CMK (cell line): ENCODE measurements at regions not wholly inside any gene's neighbourhood (a gene's known extent, or its start where the extent isn't known, plus 50 kb on each side); places are given as distances from the start of the nearest gene placed in this dataset.

Experiments used
- DNase-seq: peaks from one replicate; pipeline ENCODE4 v3.0.0-alpha.2; 2010; ENCODE audit warnings: low read depth

DNA sequence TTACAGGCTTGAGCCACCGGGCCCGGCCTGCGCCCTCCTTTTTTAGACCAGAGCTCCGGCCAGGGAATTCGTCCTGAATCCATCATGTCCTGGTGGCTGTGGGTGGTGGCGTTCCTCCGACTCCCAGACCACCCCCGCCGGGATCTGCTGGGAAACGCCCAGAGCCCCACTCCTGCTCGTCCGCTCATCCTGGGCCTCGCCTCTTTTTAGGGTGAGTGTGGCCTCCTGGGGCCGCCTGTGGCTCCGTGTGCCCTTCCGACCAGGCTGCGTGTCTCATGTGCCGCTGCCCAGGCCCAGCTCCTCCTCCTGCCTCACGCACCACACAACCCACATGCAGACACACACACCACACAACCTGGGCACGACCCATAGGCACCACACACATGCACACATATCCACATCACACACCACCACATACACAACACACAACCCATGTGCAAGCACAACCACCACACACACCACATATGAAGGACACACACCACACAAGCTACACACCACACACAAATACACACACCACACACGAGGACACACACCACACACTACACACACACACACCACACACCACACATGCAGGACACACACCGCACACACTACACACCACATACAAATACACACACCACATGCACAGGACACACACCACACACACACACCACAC, 946.2 kb downstream of the BRD1 start:
- DNase-seq = no peak

DNA sequence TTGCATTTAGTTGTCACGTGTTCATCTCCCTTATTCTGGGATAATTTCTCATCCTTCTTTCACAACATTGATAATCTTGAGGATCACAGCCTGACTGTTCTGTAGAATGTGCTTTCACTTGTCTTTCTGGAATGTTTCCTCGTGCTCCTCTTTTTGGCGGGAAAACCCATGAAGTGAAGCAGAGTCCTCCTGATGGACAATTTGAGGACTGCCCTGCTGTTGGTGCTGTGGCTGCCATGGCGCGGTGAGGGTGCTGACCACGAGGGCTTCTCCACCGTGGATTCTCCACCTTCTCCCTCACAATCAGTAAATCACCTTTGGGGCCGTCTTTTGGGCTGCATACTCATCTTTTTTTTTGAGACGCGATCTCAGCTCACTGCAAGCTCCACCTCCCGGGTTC, 946.9 kb downstream of the BRD1 start:
- no peak for DNase-seq

DNA sequence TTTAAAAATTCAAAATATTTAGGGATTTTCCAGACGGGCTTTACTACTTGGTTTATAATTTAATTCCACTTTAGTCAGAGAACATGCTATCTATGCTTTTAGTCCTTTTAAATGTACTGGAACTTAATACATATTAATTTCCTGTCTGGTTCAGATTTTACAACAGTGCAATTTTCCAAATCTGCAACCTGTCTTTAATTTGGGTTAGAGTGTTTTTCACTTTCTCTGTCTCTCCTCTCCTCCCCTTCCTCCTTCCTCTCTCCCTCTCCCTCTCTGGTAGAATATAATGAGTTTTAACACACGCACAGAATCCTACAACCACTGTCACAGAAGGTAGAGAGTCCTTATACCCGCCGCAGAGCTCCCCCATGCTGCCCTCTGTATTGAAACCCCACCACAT, 950.7 kb downstream of the BRD1 start:
- DNase-seq = no peak

DNA sequence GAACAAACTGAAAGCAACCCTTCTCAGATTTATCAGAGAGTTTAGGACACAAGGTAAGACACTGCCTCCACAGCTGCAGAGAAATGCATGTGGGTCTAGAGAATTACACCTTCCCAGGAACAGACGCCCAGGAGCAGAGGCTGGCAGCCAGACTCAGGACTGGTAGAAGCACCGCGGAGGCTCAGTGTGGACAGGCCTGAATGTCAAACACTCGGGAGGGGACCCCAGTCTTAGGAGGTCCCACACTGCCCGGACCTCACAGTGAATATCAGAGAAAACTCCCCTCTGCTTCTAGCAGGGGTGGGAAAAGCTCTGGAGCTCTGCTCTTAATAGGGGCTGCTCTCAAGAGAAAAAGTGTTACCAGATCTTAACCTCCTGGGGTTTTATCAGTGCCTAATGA, 952.7 kb downstream of the BRD1 start:
- no peak for DNase-seq

DNA sequence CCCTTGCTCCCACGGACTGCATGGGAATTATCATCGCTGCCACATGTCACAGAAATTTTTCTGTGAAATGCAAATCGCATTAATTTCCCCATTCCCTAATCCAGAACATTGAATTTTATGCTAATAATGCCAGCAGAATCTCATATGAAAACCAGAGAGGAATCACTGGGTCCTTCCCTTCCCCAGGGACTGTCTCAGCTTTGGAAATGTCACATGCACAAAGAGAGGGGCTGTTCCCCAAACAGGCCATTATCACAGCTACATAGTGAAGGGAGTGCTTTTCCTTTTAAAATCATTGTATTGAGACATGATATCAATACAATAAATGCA, 954.5 kb downstream of the BRD1 start:
- DNase-seq = no peak

DNA sequence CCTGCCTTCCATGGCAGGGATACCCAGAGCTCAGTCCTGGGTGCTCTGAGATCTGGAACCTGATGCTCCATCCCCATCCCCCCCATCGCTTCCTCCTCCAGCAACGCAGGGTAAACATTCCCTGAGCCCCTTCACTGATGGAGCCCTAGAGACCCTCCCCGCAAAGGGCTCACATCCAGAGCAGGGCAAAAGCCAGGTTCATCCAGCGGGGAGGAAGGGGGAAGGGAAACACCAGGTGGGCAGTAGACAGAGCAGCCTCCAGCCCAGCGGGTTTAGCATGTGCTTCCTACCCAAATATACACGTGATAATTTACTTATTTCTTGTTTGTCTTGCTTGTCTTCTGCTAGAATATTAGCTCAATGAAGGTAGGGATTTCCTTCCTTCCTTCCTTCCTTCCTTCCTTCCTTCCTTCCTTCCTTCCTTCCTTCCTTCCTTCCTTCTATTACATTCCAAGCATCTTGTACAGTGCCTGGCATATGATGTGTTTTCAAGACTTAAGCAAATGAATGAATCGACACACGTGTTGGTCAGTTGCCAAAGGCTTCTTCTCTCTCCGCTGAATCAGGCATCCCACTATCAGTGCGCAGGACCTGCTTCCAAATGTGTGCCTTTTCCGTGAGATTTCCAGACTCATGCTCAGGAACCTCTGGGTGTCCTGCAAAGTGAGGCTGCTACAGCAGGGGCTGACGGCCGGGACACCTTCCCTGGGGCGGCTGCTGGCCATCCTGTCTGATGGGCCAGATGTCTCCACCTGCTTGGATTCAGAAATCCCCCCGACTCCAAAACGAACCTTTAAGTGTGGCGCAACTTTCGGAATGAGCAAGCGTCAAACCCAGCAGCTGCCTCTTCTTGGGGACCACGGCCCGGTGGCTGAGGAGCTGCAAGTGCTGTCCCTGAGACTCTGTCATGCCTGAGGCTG, 955.1 kb downstream of the BRD1 start:
- no peak for DNase-seq

DNA sequence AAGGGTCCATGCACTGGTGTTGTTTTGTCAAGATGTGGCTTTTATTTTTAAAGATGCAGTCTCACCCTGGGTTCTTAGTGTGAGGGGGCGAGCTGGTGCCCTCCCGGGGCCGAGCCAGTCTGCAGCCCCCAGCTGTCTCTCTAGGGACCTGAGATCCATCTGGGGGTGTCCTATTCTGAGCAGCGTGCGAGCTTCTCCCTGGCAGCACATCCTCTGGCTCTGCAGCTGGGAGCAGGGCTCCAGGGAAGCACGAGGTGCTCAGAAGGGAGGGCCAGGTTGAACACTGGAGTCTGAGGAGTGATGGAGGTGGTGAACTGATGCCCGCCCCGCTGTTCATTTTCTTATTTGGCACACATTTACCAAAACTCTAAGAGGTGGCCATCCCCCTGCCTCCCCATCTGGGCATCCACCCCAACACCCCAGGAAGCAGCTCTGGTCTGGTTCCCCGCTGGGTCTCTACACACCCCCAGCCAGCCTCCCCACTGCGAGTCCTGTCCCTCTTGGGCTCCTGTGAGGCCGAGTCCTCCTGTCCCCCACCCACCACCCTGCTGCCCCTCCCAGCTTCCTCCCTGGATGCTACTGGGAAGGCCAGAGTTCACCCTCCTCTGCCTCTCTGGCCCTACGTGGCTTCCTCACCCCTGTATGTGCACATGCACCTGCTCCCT, 956.4 kb downstream of the BRD1 start:
- DNase-seq = no peak

DNA sequence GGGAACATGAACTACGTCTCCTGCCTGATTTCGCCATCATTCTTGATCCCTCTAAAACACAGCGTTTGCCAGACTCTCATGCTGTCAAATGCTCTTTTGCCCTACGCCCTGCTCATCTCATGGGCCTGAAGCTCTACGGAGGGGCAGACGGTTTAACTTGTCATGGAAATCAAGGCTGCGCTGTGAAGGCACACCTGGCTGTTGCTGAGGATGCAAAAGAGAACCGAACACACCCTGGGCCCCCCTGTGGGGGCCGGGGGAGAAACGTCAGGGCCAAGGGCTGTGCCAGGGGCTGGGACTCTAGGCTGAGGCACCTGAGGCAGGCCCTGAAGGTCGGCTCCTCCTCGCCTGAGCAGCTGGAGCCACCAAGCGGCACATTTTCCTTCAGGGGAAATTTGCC, 957.2 kb downstream of the BRD1 start:
- no peak for DNase-seq

DNA sequence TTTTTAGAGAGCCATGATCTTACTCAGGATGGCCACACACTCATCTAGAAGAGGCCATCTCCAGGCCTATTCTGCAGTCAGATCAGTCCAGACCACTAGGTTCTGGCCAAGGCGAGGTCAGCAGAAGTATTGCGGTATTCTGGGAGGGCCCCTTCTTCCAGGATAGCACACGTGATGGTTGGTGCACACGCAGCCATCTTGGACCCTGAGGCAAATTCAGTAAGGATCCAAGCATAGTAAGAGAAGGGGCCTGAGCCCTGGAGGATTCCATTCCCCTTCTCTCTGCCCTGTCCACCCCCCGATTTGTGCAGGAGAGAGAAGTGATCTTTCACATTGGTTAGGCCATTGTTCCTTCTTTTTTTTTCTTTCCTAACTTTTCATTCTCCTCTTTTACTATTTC, 957.9 kb downstream of the BRD1 start:
- no peak for DNase-seq

DNA sequence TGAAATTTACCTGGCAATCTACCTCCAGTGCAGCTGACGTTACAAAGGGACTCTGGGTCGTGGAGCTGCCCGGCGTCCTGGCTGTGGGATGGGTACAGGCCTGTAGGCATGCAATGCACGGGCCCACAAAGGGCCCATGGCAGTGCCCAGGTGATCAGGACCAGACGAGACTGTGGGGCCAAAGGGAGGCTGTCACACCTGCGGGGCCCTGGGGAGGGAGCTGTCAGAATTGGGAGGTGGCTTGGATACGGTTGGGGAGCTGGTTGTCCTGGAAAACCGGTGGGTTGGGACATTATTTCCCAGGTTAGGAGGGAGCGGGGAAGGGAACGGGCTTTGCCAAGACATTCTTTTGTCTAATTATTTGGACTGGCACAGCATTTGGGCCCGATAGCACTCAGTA, 958.5 kb downstream of the BRD1 start:
- no peak for DNase-seq

DNA sequence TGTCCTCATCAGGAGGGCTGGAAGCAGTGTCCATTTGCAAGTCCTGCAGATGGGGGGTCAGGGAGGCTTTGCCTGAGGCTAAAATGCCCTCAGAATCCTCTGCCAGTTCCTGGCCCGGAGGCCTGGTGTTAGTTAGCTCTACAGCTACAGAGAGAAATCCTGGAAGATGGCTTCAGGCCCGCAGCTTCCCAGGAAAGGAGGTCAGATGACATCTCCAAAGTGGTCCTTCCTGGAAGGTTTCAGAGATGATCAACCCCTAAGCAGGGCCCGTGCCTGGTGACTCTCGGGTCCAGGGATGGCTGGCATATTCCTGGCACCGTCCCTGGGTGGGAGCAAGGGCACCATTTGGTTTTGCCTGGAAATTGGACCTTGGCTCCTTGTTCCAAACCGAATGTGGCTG, 959.1 kb downstream of the BRD1 start:
- DNase-seq = no peak

DNA sequence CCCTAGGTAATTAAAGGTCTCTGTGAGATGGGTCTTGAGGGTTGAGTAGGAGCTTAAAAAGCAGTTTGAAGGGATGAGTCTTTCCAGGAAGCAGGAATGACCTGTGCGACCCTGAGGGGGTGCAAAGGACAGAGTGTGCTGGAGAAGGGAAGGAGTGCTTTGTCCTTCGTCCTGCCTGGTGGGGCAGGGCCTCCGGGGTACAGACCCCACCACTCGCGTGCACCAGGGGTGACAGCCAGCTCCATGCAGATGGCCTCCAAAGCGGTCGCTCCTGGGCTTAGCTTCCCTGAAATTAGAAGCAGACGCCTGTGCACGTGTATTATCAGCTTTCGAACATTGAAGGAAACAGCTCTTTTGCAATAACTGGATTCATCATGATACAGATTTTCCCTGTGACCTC, 959.8 kb downstream of the BRD1 start:
- DNase-seq = no peak

DNA sequence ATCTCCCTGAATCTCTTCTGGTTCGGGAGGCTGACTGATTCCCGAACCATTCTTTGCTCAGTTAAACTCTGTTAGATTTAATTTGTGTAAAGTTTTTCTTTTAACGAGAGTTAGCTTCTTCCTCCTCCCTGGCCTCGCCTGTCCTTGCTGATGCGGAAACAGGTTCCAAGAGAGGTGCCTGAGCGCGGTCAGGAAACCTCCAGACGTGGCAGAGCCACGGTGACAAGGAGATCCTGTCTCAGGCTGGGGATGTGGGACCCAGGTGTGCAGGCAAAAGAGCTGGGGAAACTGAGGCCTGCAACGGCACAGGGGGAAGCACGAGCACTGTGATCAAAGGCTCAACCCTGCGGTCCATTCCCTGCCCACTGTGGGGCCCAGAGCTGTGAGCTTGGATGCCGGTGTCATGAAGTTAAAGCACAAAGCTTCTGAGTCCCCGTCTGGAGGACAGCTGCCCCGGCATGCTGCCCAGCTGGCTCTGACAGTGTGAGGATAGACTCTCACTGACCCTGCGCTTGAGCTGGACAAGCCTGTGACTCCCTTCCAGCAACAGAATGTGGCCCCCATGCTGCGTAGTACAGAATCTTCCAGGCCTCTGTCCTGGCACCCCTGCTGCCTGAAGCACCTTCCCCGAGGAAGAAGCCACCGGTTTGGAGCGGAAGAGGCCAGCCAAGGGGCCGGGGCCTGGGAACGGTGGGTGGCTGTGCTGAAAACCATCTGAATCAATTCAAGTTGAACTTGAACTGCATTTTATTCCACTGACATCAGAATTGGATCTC, 960.6 kb downstream of the BRD1 start:
- DNase-seq = no peak

DNA sequence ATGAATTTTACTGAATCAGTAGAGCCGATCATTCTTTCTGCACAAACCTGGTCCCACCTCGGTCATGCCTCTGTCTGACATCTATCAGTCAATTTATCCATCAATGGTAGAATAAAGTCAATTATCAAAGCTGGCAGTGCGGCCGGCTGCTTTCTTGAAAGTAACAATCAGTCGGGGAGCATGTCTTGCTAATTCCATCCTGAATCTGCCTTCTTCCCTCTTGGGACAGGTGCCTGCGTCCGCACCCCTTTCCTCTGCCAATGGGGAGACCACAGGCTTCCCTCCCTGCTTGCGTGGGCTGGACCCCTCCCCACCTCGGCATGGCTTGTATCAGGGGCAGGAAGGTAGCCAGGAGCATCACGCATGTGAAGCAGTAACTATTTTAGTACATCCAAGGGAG, 962.9 kb downstream of the BRD1 start:
- DNase-seq = no peak

DNA sequence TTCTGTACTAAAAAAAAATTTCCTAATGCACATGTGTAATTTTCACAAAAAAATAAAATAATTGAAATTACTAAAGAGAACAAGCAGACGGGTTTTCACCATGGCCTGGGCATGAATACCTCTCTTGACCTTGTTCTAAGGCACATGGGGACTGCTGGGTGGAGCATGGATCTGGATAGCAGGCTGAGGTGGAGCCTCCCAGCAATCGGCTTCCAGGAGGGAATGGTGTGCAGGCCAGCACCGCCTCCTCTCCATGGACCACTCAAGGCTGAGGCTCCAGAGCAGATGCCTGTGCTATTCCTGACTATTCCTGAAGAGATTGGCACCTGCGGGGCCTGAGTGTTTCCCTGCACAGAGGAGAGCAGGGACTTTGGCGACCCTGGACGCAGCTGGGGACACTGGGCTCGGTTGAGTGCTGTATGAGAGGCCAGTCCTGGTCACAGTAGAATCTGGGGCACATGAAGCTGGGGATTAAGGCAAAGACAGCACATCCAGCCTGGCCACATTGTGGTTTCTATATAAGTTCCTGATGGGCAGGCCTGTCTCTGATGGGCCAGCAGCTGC, 963.6 kb downstream of the BRD1 start:
- no peak for DNase-seq

DNA sequence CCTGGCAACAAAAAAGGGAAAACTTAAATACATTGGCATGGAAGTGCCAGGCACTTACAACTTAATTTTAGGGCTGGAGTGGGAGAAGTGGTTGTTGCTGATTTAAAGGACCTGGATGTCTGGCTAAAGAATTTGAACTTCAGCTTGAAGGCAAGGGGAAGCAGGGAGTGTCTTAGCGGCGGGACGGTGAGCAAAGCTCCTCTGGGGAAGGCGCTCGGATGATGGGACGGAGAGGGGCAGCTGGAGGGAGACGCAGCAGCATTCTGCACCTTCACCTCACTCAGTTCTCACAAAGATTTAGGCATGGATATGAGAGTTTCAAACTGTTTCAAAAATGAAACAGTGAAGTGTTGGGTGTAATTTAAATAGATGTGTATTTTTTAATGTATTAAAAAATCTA, 967.1 kb downstream of the BRD1 start:
- DNase-seq = no peak

DNA sequence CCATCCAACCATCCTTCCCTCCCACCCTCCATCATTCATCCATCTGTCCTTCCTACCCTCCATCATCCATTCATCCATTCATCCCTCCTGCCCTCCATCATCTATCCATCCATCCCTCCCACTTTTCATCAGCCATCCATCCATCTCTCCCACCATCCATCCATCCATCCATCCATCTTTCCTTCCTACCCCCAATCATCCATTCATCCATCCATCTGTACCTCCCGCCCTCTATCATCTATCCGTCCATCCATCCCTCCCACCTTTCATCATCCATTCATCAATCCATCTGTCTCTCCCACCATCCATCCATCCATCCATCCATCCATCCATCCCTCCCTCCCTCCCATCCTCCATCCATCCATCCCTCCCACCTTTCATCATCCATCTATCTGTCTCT, 968.8 kb downstream of the BRD1 start:
- DNase-seq = no peak

DNA sequence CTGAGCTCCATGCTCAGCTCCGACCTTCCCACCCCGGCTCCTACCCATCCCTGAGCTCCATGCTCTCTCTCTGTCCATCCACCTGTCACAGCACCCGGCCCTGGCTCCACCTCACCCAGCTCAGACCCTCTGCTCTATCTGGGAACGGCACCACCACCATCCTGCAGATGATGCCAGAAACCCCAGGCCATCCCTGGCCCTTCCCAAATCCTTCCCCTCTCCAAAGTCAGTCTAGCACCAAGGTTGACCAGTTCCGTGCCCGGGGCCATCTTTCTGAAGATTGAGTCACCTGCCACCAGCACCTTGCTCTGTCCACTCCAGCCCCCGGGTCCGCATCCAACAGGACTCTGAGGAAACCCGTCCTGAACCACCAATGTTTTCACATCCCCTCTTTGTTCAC, 969.6 kb downstream of the BRD1 start:
- DNase-seq = no peak

DNA sequence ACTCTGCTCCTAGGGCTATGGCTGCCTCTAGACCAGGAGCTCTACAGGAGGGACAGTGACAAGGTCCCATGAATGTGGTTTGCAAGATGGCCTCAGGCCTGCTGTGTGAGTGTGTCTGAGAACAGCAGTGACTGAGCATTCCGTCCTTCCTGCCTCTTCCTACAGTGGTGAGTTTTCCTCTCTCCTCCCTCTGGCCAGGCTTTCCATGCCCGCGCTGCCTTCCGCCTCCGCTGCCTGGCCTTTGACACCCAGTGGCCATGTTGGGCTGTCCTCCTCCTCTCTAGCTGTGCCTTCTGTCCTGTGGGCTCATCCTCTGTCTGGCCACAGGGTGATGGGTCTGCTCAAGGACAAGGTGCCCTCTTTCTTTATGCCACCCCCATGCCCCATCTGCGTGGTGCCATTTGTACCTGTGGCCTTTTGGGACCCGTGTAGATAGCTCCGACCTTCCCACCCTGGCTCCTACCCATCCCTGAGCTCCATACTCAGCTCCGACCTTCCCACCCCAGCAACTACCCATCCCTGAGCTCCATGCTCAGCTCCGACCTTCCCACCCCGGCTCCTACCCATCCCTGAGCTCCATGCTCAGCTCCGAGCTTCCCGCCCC, 970.4 kb downstream of the BRD1 start:
- no peak for DNase-seq

DNA sequence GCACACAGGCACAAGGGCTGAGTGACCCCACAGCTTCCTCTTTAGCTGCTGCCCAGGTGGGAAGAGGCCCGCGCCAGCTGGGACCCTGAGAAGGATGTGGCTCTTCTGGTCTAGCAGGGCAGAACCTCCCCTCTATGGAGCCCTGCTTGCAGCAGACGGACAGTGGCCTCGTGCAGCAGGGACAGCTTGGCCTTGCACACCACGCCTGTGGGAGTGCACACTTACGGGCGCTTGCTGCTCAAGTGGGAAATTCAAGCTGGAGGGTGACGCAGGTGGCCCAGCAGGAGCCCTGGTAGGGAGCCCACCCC, 971.4 kb downstream of the BRD1 start:
- DNase-seq = no peak

DNA sequence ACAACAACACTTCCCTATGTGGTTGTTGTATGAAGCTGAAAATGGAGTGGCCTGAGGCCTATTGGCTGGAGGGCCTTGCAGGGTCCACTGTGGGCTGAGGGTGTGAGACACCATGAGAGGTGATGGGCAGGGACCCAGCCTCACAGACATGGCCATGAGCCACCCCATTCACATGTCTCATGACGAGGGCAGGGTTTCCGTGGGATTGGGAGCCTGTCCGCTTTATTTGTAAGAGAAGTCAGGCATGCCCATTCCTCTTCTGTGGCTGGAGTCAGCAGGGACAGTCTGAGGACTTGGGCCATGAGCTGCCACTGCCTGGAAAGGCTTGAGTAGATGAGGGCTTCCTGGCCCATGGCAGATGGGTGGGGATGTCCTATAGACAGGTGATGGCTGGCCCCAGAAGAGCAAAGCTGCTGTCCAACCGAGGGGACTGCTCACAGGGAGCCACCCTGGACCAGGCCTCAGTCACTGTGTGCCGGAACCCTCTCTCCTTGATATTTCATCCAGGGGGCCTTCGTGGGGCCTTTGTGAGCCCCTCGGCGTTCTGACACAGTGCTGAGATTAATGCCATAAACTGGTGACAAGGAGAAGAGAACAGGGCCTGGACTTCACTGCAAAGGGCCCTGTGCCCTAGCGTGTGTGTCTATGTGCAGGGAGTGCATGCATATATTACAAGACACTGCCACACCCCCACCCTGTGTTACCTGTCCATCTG, 971.9 kb downstream of the BRD1 start:
- DNase-seq = no peak
